Activated CD4-positive, alpha-beta T cell treated with anti-CD3 and anti-CD28 coated beads, Interleukin-2, amount 50 U/mL, for 16 hours (primary cell): ENCODE measurements at regions not wholly inside any gene's neighbourhood (a gene's known extent, or its start where the extent isn't known, plus 50 kb on each side); places are given as distances from the start of the nearest gene placed in this dataset.

Source experiments
- DNase-seq: peaks from one replicate; pipeline ENCODE4 v3.0.0-alpha.2; 2020

GRCh38 chr17:36818134-36818825, 119.0 kb upstream of the LHX1 start:
- DNase-seq: no peak

GRCh38 chr17:36823850-36824677, 113.2 kb upstream of the LHX1 start:
- DNase-seq: no peak

GRCh38 chr17:36824678-36825101, 112.6 kb upstream of the LHX1 start:
- no peak for DNase-seq

- DNase-seq: no peak
Observed at GRCh38 chr17:36825113-36825512, 112.2 kb upstream of the LHX1 start.

- no peak for DNase-seq
Observed at GRCh38 chr17:36825521-36825920, 111.8 kb upstream of the LHX1 start.

GRCh38 chr17:36825951-36826350, 111.3 kb upstream of the LHX1 start:
- no peak for DNase-seq

GRCh38 chr17:36827081-36827480, 110.2 kb upstream of the LHX1 start:
- DNase-seq: no peak

- DNase-seq: no peak
Observed at GRCh38 chr17:36829676-36830075, 107.6 kb upstream of the LHX1 start.

GRCh38 chr17:36833279-36833678, 104.0 kb upstream of the LHX1 start:
- no peak for DNase-seq

GRCh38 chr17:36835036-36835435, 102.2 kb upstream of the LHX1 start:
- DNase-seq: no peak

GRCh38 chr17:36837195-36837938, 99.9 kb upstream of the LHX1 start:
- DNase-seq: no peak

- DNase-seq: no peak
Observed at GRCh38 chr17:36837939-36838272, 99.4 kb upstream of the LHX1 start.

GRCh38 chr17:36839256-36839655, 98.0 kb upstream of the LHX1 start:
- DNase-seq: no peak

GRCh38 chr17:36840796-36841195, 96.5 kb upstream of the LHX1 start:
- no peak for DNase-seq

GRCh38 chr17:36842231-36842819, 95.0 kb upstream of the LHX1 start:
- no peak for DNase-seq

- DNase-seq: no peak
Observed at GRCh38 chr17:36842963-36843558, 94.2 kb upstream of the LHX1 start.

GRCh38 chr17:36844013-36844412, 93.3 kb upstream of the LHX1 start:
- no peak for DNase-seq

- no peak for DNase-seq
Observed at GRCh38 chr17:36844601-36845000, 92.7 kb upstream of the LHX1 start.

GRCh38 chr17:36845916-36846315, 91.4 kb upstream of the LHX1 start:
- no peak for DNase-seq

- DNase-seq: no peak
Observed at GRCh38 chr17:36846410-36847292, 90.6 kb upstream of the LHX1 start.

GRCh38 chr17:36848008-36848902, 89.0 kb upstream of the LHX1 start:
- no peak for DNase-seq
